ENCODE measurements at regions not wholly inside any gene's neighbourhood (a gene's known extent, or its start where the extent isn't known, plus 50 kb on each side); places are given as distances from the start of the nearest gene placed in this dataset.

DNA sequence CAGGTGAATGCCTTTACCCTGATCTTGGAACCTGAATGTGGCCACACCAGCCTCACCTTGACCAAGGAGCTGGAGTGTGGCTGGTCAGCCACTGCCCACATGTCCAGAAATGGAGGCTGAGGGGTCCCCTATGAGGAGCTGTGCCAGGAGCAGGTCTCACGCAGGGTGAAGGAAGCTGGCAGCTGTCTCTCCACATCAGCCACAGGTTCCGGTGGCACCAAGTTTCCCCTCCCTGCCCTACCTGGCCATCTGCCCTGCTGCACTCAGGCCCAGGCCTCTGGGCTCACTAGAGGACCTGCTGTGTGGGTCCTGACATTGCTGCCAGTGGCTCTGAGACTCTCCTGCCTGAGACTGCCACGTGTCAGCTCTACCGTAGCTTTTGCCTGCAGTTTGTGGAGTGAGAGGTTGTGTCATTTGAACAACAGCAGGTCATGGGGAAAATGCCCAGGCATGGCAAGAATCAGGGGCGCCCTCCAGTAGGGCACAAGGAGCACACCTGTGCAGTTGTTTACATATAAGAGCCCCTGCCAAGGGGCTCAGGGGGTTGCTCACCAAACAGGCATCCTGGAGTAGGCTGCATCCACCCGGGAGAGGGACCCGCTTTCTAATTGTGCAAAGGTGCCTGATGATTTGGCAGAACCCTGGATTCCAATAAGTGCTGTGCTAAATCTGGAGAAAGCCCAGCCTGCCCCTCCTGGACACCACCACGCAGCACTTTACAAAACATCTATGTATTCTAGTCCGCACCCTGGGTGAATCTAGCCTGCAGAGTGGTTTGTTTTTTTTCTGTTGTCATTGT is 258.5 kb upstream of the TLE3 start:
- TF ChIP-seq FOXP2 (optimal IDR thresholded peaks at IDR 0.05; ENCODE audit: control extremely low read depth, extremely low read length, insufficient read depth) (no peak), POLR2AphosphoS5 (IDR thresholded peaks at IDR 0.05; ENCODE audit: borderline replicate concordance, low read depth, low read length) (no peak)

Data from SK-N-MC (cell line).